GM12891 (cell line): ENCODE measurements at regions not wholly inside any gene's neighbourhood (a gene's known extent, or its start where the extent isn't known, plus 50 kb on each side); places are given as distances from the start of the nearest gene placed in this dataset.

Experiments used
- POLR2A ChIP-seq: IDR thresholded peaks from 2 replicates; pipeline ENCODE4 v1.6.1; 2011; ENCODE audit warnings: low read depth, low read length, control low read depth
- POLR2AphosphoS5 ChIP-seq: IDR thresholded peaks from 2 replicates; pipeline ENCODE4 v1.6.1; 2011; ENCODE audit warnings: low read depth, low read length, control low read depth
- TAF1 ChIP-seq: IDR thresholded peaks from 2 replicates; pipeline ENCODE4 v1.6.1; 2011; ENCODE audit warnings: low read depth, low read length, control low read depth

GRCh38 chr5:17077440-17078233 lies 139.8 kb upstream of the BASP1 start:
- TF ChIP-seq POLR2A, result no peak
- TF ChIP-seq TAF1, result no peak
- TF ChIP-seq POLR2AphosphoS5, result no peak
